Caco-2 (cell line): ENCODE measurements at regions not wholly inside any gene's neighbourhood (a gene's known extent, or its start where the extent isn't known, plus 50 kb on each side); places are given as distances from the start of the nearest gene placed in this dataset.
A peak's percentile ranks its signal among the peaks of the same experiment; 100 is the strongest.
"Not testable (repeated sequence)": the region's sequence is repeated elsewhere in the genome, so short reads cannot be mapped to it uniquely, and the experiment has no call there.

ENCODE experiments used
- BruUV-seq: library from RNA; stranded (reverse); fragments of 400-500 nt; replicated peaks from 2 replicates; lab custom pipeline; 2021; lab: Mats Ljungman, UMichigan
- CTCF ChIA-PET: fragments of 300-600 bp; sonication (Branson Sonifier 250); formaldehyde crosslinking; loops from one replicate; lab custom pipeline; 2022; ENCODE audit warnings: antibody characterized with exemption; lab: Charles Lee
- POLR2A ChIA-PET: fragments of 300-600 bp; sonication (Branson Sonifier 250); formaldehyde crosslinking; loops from one replicate; lab custom pipeline; 2022; ENCODE audit warnings: antibody characterized with exemption; lab: Charles Lee
- DNase-seq, 2 experiments: peaks; one replicate each; pipeline versions ENCODE4 v3.0.0 to v3.0.0-alpha.2; 2020 to 2022
- H3K27me3 ChIP-seq: replicated peaks from 2 replicates; pipeline ENCODE4 v1.6.0; 2011; ENCODE audit warnings: low read length; ENCODE audit not compliant: control insufficient read depth, insufficient read depth
- H3K36me3 ChIP-seq: 2 replicates; pipeline ENCODE4 v1.5.1; 2011; ENCODE audit warnings: low read length; ENCODE audit not compliant: control insufficient read depth, insufficient read depth
- H3K4me1 ChIP-seq: fragments of 250-450 bp; sonication (Bioruptor Pico); 2 replicates; pipeline ENCODE4 v1.5.1; 2020; ENCODE audit warnings: mild to moderate bottlenecking
- H3K4me3 ChIP-seq: 2 replicates; pipeline ENCODE4 v1.5.1; 2011; ENCODE audit warnings: low read depth, mild to moderate bottlenecking, control low read depth, low read length
- H3K9me3 ChIP-seq: fragments of 250-450 bp; sonication (Bioruptor Pico); 2 replicates; pipeline ENCODE4 v1.5.1; 2020; ENCODE audit warnings: mild to moderate bottlenecking, moderate library complexity
- H3K27ac Mint-ChIP-seq: one replicate; pipeline ENCODE4 v1.8.0; 2022; ENCODE audit warnings: mixed read lengths; ENCODE audit not compliant: unreplicated experiment
- H3K27me3 Mint-ChIP-seq: one replicate; pipeline ENCODE4 v1.8.0; 2022; ENCODE audit warnings: mixed read lengths; ENCODE audit not compliant: insufficient read depth, unreplicated experiment
- H3K36me3 Mint-ChIP-seq: one replicate; pipeline ENCODE4 v1.8.0; 2022; ENCODE audit warnings: mild to moderate bottlenecking, mixed read lengths; ENCODE audit not compliant: insufficient read depth, unreplicated experiment
- H3K4me1 Mint-ChIP-seq: one replicate; pipeline ENCODE4 v1.8.0; 2022; ENCODE audit warnings: low read depth, mixed read lengths; ENCODE audit not compliant: unreplicated experiment
- H3K4me3 Mint-ChIP-seq: one replicate; pipeline ENCODE4 v1.8.0; 2022; ENCODE audit warnings: mild to moderate bottlenecking, moderate library complexity, mixed read lengths; ENCODE audit not compliant: unreplicated experiment
- H3K9me3 Mint-ChIP-seq: one replicate; pipeline ENCODE4 v1.8.0; 2022; ENCODE audit warnings: mixed read lengths; ENCODE audit not compliant: unreplicated experiment
- CTCF ChIP-seq, 2 experiments: fragments of 200-600 bp in 1 of 2; IDR thresholded peaks; 1 replicate in 1 of 2; 2 replicates in 1 of 2; pipeline versions ENCODE4 v1.5.1 to v1.8.0; 2011 to 2022; ENCODE audit warnings: antibody characterized with exemption in 1 of 2, control low read depth in 1 of 2, inconsistent platforms in 1 of 2, low read depth in 1 of 2, low read length in 1 of 2, mild to moderate bottlenecking in 1 of 2, moderate library complexity in 1 of 2; ENCODE audit not compliant: insufficient read depth in 1 of 2, severe bottlenecking in 1 of 2, unreplicated experiment in 1 of 2
- intact Hi-C: fragments of 100-400 bp; cut with micrococcal nuclease; formaldehyde crosslinking; loops from one replicate; pipeline ENCODE4 v1.10.0; 2022; ENCODE audit not compliant: unreplicated experiment

- Histone ChIP-seq H3K27me3 (no peaks in the 10 kb centered on the region), H3K36me3 (no peaks in the 10 kb centered on the region), H3K9me3 (no peaks in the 10 kb centered on the region), H3K4me3 (no peak overlapping the region), H3K4me1 (peaks cover 12% of the 10 kb centered on the region)
- Mint-ChIP-seq H3K27me3 (no peaks in the 10 kb centered on the region), H3K4me1 (peaks cover 15% of the 10 kb centered on the region), H3K9me3 (no peaks in the 10 kb centered on the region), H3K27ac (no peak overlapping the region), H3K4me3 (no peak overlapping the region), H3K36me3 (no peaks in the 10 kb centered on the region)
- ChIA-PET POLR2A (no interaction called here), CTCF (no interaction called here)
- TF ChIP-seq CTCF (IDR thresholded peaks at IDR 0.05; ENCODE audit: insufficient read depth in 1 of 2, low read depth in 1 of 2, low read length in 1 of 2, severe bottlenecking in 1 of 2, unreplicated experiment in 1 of 2): no peak
- BruUV-seq: no TSS peak
- DNase-seq: peak in 1 of 2 experiments; percentile 56
- intact Hi-C loops: no loop called here
Observed at GRCh38 chr13:30063892-30064291, 213.5 kb upstream of the UBL3 start.

- Histone ChIP-seq H3K9me3 (no peaks in the 10 kb centered on the region), H3K4me1 (peaks cover 12% of the 10 kb centered on the region), H3K36me3 (no peaks in the 10 kb centered on the region), H3K4me3 (no peak overlapping the region), H3K27me3 (no peaks in the 10 kb centered on the region)
- no peak overlapping the region for H3K4me3 Mint-ChIP-seq
- TF ChIP-seq CTCF (IDR thresholded peaks at IDR 0.05; ENCODE audit: insufficient read depth in 1 of 2, low read depth in 1 of 2, low read length in 1 of 2, severe bottlenecking in 1 of 2, unreplicated experiment in 1 of 2): no peak
- no peaks in the 10 kb centered on the region for H3K27me3 Mint-ChIP-seq
- no TSS peak for BruUV-seq
- H3K4me1 Mint-ChIP-seq: peaks cover 15% of the 10 kb centered on the region
- intact Hi-C loops: no loop called here
- H3K27ac Mint-ChIP-seq: no peak overlapping the region
- no peak for DNase-seq
- H3K9me3 Mint-ChIP-seq: no peaks in the 10 kb centered on the region
- H3K36me3 Mint-ChIP-seq: no peaks in the 10 kb centered on the region
- CTCF ChIA-PET: no interaction called here
- POLR2A ChIA-PET: no interaction called here
Observed at GRCh38 chr13:30061217-30061616, 210.8 kb upstream of the UBL3 start.

GRCh38 chr13:30058429-30058828 lies 208.0 kb upstream of the UBL3 start:
- no peak for DNase-seq
- peaks cover 12% of the 10 kb centered on the region for H3K4me1 Mint-ChIP-seq
- H3K4me3 Mint-ChIP-seq: no peak overlapping the region
- BruUV-seq: no TSS peak
- TF ChIP-seq CTCF (IDR thresholded peaks at IDR 0.05; ENCODE audit: insufficient read depth in 1 of 2, low read depth in 1 of 2, low read length in 1 of 2, severe bottlenecking in 1 of 2, unreplicated experiment in 1 of 2): no peak
- intact Hi-C loops: no loop called here
- H3K9me3 Mint-ChIP-seq: no peaks in the 10 kb centered on the region
- CTCF ChIA-PET: no interaction called here
- Histone ChIP-seq H3K9me3 (no peaks in the 10 kb centered on the region), H3K27me3 (no peaks in the 10 kb centered on the region), H3K4me1 (peaks cover under 1% of the 10 kb centered on the region; the same call in 1 of the 2 replicates), H3K4me3 (no peak overlapping the region), H3K36me3 (no peaks in the 10 kb centered on the region)
- H3K27ac Mint-ChIP-seq: no peak overlapping the region
- H3K36me3 Mint-ChIP-seq: no peaks in the 10 kb centered on the region
- no peaks in the 10 kb centered on the region for H3K27me3 Mint-ChIP-seq
- POLR2A ChIA-PET: no interaction called here

GRCh38 chr13:30054546-30054945 lies 204.1 kb upstream of the UBL3 start:
- intact Hi-C loops, POLR2A ChIA-PET, DNase-seq, H3K4me3 ChIP-seq, H3K9me3 ChIP-seq, H3K27me3 ChIP-seq, H3K27ac Mint-ChIP-seq, H3K4me1 ChIP-seq, H3K27me3 Mint-ChIP-seq, H3K4me3 Mint-ChIP-seq, H3K9me3 Mint-ChIP-seq, H3K36me3 ChIP-seq, H3K36me3 Mint-ChIP-seq, BruUV-seq: not testable (repeated sequence)
- CTCF ChIA-PET: interaction anchor here (1.2 kb wide), 2 partner anchors 31 to 130 kb away, joined by 3 read pairs; no protein-coding TSS in a partner anchor
- H3K4me1 Mint-ChIP-seq: peaks cover 15% of the 10 kb centered on the region
